HG02938 (cell line): ENCODE measurements at regions not wholly inside any gene's neighbourhood (a gene's known extent, or its start where the extent isn't known, plus 50 kb on each side); places are given as distances from the start of the nearest gene placed in this dataset.
"Not testable (repeated sequence)": the region's sequence is repeated elsewhere in the genome, so short reads cannot be mapped to it uniquely, and the experiment has no call there.

Experiments used
- ATAC-seq: cut with Tn5 transposase; IDR thresholded peaks from one replicate; pipeline ENCODE4 v1.9.1; 2021; ENCODE audit warnings: mild to moderate bottlenecking, moderate library complexity; ENCODE audit not compliant: unreplicated experiment

DNA sequence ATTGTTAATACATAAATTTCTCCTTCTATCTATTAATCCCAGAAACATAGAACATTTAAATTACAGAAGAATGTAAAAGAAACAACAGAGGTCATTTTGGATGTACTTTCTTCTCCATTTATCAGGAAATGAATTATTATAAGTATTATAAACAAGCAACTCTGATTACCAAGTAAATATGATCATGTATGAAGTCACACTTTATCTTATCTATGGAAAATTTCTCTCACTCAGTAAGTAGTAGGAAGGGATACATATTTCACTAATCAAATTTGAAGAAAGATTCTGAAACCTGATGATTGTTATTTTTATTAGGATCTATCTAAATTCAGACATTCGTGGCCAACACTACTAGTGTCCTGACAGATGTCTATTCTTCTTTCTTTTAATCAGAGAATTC, 770.7 kb downstream of the LTN1 start:
- ATAC-seq = no peak

DNA sequence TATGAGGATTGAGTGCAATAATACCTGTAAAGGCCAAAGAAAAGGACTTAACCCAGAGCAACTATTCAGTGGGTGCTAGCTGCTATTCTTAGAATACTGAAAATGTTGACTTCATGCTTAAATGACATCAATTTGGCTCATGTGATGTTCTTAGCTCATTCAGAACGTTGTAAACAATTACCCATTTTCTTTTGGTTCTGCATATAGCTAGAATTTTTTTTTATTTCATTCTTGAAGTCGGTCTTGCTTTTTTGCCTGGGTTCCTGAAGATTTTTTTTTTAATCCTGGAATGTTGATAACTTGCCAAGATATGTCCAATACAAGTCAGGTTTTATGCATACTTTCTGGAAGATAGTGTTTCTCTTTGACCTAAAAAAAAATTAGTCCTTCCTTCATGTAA, 772.0 kb downstream of the LTN1 start:
- ATAC-seq = no peak

DNA sequence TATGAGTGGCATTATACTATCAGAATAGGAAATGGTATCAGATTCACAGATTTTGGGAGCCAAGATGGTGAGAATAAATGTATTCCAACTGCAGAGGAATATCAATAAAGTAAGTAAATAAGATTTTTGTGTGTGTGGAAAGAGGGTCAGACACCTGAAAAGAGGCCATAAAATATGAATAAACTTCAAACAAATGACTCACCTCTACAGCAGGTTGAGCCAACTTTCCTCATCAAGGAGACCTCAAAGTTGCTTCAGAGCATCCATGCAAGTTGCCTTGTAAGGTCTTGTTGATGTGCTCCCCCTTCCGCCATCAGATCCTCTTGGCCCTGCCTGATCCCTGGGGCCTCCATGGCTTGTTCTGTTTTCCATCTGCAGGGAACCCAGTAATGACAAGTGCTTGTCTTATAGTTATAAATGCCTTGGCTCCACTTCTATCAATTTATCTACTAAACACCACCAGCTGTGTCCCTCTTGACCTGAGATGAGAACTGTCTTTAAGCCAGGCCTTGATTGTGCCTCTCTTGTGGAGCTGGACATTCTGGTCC, 775.6 kb downstream of the LTN1 start:
- ATAC-seq = no peak

DNA sequence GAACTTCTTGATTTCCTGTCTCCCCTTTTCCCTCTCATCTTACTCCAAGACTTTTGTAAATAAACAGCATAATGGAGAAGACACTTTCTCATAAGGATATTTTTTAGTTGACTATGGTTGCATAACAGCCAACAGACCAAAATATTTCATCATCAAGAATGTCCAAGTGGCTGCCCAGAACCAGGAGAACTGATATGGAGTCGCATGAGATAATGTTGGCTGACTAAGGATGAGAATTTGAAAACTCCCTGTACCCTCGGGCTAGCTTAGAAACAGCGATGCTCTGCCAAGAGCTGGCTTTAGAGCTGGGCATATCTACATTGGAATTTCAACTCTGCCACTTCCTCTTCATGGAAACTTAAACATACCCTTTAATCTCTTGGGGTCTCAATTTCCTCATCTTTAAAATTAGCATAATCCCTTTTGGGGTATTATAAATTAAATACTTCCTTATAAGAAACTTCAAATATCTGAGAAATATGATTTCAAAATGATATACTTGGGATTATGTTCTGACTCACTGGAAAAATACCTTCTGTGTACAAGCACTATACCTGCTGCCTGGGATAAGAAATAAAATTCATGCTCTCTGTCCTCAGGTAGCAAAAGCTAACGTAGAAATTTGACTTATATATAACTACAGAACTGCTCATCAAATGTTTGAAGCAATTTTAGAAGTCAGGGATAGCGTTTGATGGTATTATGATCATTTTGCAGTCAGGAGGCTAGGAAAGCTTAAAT, 777.3 kb downstream of the LTN1 start:
- no peak for ATAC-seq

DNA sequence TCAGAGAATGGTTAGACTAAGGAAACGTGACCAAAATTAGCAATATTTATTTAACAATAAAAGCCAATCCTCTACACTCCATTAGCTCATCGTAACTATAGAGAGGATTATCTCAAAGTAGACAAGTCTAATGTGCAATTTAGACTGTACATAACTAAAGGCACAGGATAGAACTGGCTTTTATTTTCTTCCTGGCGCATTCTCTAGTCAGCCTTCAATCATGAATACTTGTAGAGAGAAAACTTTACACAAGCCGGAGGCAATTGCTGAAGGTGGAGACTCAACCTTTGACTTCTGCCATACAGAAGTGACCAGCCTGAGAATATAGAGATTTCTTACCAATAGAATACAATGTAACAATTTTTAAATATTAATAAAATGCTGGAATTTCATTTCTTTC, 777.9 kb downstream of the LTN1 start:
- ATAC-seq = no peak

DNA sequence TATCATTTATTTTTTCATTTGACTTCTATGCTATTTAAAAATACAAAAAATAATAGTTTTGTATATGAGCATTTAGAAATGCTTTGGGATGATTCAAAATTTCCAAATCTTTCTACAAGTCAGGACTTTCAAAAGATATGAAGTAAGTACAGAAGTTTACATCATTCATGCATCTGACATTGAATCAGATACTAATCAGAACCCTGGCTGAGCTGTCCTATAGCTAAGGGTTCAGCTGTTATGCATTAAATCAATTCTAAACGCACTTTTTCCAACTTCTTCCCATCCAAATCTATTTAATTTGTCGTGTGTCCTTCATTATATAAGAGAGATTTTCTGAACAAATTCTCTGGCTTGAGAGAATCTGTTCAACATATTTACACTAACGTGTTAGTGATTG, 779.4 kb downstream of the LTN1 start:
- no peak for ATAC-seq

DNA sequence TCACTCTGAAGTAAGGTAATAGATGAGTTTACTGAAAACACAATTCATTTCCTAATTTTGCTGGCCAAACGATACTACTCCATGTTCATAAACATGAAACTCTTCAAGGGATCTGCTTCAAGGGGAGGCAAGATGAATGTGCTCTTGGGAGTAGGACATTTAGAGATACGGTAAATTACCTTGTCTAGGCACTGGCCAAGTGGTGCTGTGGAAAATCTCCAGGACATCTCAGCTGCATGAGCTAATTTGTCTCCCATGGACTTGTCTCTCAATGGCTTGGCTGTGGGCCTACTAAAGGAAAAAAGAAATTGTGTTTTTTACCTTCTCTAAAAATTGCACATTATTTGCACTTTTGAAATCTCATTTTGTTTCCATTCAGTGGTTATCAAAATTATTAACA, 780.6 kb downstream of the LTN1 start:
- no peak for ATAC-seq

DNA sequence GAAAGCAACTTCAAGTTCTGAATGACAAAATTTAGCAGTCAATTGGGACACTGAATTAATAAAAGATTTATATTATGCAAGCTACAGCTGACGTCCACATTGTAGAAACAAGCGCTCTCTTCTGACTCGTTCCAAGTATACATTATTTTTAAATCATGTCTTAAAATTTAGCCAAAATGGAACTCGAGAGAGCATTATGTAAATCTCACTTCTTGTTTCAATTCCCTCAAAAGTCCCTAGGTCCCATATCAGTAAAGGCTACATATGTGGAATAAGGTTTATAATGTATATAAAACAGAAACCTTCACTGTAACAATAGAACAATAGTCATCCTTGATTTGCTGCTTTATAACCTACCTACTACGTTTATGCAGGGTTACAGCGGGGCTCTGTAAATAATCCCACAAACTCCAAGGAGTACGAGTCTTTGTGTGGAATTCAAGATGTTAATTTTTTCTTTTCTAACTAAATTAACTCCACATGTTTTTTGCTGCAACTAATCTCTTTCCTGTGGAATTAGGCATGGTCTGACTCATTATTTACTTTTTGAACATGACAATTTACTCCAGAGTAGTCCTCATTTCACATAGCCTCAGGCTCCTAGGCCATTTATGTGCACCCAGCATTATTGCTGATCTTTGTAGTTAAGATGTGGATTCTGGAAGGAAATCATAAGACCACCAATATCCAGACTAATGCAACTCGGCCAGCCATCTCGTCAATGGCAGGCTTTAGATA, 785.1 kb downstream of the LTN1 start:
- ATAC-seq = no peak

DNA sequence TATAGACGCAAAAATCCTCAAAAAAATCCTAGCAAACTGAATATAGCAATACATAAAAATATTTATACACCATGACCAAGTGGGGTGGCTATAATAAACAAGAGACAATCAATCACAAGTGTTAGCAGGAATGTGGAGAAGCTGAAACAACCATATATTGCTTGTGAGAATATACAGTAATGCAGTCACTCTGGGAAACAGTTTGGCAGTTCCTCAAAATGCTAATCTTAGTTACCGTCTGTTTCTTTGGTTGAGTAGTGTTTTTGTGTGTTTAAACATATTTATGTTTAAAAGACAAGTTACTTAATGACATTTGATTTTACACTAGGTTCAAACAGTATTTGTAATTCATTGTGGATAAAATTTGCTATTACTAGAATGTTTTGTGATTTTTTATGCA, 792.0 kb downstream of the LTN1 start:
- no peak for ATAC-seq

DNA sequence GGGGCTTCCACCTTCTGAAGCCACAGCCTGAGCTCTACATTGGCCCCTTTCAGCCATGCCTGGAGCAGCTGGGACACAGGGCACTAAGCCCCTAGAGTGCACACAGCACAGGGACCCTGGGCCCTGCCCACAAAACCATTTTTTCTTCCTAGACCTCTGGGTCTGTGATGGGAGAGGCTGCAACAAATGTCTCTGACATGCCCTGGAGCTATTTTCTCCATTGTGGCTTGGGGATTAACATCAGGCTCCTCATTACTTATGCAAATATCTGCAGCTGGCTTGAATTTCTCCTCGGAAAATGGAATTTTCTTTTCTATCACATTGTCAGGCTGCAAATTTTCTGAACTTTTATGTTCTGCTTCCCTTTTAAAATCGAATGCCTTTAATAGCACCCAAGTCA, 795.7 kb downstream of the LTN1 start:
- ATAC-seq = no peak

DNA sequence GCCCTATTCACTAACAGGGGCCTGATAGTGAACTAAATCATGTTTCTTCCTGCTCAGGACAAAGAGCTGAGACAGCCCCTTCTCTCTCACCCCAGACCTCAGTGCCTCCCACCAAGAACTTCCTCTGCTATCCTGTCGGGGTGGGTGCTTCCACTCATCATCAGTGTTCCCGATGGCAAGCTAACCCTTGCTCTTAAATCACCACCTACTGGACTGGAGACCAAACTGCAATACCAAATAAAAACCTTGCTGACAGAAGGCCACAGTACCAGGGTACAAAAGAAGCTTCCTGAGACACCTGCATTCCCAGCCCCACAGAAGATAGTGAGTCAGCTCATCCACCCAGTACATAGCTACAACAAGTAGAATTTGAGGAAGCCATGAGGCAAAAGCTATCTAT, 799.5 kb downstream of the LTN1 start:
- ATAC-seq = no peak

DNA sequence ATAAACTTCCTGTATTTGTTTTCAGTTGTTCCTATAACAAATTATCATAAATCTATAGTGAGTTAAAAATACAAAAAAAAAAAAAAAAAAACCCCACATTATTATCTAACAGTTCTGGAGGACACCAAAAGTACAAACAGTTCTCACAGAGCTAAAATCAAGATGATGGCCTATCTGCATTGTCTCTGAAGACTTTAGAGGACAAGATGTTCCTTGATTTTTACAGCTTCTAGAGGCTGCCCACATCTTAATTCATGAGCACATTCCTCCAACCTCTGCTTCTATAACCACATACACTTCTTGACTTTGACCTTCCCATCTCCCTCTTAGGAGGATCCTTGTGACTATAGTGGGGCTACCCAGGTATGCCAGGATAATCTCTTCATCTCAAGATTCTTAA, 806.1 kb downstream of the LTN1 start:
- no peak for ATAC-seq

DNA sequence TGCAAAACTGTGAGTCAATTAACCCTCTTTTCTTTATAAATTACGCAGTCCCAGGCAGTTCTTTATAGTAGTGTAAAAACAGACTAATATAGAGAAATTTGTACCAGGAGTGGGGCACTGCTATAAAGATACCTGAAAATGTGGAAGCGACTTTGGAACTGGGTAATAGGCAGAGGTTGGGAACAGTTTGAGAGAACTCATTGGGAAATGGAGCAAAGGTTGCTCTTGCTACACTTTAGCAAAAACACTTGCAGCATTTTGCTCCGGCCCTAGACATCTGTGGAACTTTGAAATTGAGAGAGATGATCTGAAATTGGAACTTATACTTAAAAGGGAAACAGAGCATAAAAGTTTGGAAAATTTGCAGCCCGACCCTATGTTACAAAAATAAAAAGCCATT, 810.9 kb downstream of the LTN1 start:
- no peak for ATAC-seq

DNA sequence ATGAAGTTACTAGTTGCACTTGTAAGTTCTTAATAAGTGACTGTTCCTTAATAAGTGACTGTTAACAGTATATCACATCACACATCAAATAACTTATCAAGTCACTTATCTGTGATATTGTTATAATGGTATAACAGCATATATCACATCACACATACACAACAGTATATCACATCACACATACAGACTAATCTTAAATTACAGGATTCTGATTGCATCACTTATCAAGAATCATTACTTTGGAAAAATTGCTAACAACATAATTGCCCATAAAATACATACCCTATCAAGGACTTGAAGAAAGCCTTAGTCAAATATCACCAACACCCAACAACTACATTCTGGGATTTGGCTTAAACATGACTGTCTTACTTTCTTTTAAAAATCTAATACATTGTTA, 813.5 kb downstream of the LTN1 start:
- no peak for ATAC-seq

DNA sequence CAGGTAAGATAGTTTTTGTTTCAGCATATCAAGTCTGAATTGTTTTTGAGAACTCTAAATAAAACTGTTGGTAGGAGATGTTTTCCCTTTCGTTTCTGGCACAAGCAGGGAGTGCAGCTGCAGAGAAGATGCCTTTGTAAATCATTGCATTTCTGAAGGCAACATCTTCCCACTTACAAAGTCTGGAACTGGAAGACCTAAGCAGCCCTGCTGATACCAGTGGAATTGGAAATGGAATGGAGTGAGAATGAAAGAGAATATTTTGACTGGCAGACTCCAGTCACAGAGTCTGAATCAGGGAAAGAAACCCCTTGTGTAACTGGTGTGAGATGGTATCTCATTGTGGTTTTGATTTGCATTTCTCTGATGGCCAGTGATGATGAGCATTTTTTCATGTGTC, 815.6 kb downstream of the LTN1 start:
- no peak for ATAC-seq

DNA sequence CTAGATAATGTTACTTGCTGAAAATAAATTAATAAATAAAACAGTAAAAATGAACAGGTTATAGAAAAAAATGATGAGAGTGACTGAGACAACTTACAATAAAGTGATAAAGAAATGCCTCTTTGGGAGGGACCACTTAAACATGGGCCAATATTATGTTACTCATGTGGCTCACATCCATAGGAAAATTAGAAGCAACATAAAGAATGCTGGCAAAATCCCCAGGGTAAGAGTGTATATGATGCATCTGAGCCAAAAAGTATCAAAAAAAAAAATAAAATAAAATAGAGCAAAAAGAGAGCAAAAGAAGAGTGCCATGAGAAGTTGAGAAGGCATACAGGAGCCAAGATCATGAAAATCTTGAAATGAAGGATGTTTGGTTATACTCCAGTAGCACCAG, 818.0 kb downstream of the LTN1 start:
- no peak for ATAC-seq

DNA sequence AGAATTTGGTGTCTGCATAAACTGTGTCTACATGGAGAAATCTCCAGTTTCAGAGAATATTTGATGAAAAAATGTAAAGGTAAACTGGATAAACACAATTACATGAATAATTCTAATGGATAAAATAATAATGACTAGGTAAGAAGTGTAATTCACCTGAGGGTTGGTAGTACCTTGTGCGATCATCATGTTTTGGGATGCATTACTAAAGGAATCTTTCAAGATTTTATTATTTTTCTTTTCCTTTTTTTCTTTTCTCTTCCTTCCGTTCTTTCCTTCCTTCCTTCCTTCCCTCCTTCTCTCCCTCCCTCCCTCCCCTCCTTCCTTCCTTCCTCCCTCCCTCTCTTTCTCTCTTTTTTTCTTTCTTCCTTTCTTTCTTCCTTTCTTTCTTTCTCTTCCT, 818.7 kb downstream of the LTN1 start:
- no peak for ATAC-seq

DNA sequence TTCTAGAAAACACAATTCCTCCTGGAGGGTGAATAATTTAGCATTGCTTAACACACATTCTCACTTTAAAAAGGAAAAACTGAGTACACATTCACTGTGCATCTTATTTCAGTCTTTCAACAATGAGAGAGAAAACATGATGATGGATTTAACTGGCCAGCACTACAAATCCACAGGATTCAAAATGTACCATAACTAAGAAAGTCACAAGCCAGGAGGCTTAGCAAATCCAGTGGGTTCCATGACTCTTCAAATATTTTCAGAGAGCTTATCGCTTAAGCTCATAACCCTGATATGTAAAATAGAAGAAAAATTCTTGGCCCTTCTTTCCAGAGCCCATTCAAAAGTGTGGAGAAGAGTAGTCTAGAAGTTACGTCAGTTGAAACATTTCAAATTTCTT, 820.3 kb downstream of the LTN1 start:
- no peak for ATAC-seq

DNA sequence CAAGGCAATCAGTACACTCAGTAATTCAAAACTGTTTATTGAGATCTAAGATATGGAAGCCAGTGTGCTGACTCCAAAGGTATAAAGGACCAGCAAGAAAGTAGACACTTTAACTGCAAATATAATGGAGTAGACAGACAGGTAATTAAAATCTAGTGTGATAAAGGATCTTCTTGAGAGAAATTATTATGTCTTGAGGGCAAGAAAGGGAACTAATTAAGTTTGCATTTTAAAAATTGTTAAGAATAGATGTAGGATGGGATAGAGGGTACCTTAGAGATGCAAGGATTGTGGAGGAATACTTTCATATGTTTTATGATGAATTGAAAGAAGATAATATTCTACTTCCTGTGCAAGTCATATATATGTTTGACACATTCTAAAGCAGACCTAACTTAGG, 825.3 kb downstream of the LTN1 start:
- ATAC-seq = no peak

DNA sequence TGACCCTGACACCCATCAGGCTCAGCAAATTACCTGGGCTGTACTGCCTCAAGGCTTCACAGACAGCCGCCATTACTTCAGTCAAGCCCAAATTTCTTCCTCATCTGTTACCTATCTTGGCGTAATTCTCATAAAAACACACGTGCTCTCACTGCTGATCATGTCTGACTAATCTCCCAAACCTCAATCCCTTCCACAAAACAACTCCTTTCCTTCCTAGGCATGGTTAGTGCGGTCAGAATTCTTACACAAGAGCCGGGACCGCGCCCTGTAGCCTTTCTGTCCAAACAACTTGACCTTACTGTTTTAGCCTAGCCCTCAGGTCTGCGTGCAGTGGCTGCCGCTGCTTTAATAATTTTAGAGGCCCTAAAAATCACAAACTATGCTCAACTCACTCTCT, 828.2 kb downstream of the LTN1 start:
- not testable (repeated sequence) for ATAC-seq

DNA sequence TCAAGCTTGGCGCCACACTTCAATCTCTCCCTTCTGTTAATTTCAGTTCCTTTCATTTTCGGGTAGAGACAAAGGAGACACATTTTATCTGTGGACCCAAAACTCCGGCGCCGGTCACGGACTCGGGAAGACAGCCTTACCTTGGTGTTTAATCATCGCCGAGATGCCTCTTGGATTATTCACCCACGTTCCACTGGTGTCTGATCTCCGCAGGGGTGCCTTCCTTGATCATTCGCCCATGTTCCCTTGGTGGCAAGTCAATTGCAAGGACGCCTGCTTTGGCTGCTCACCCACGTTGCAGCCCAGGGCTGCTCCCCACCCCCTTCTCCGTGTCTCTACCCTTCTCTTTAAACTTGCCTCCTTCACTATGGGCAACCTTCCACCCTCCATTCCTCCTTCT, 830.6 kb downstream of the LTN1 start:
- not testable (repeated sequence) for ATAC-seq

DNA sequence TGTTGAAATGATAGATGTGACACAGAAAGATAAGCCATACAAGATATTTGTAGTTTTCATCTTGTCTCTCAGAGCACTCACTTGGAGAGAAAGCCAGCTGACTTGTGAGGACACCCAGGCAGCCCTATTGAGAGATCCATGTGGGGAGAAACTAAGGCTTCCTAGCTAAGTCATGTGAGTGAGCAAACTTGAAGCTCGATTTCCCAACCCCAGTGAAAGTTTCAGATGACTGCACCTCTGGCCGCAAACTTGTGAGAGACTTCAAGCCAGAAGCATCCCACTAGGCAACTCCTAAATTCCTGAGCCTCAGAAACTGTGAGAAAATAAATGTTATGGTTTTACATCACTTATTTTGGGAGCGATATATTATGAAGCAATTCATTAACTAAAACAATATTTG, 832.3 kb downstream of the LTN1 start:
- ATAC-seq = no peak
